PC-3 (cell line): ENCODE measurements at regions not wholly inside any gene's neighbourhood (a gene's known extent, or its start where the extent isn't known, plus 50 kb on each side); places are given as distances from the start of the nearest gene placed in this dataset.

Source experiments
- ATAC-seq: fragments of 200-7000 bp; cut with Tn5 transposase; 2 replicates; pipeline ENCODE4 v1.9.1; 2020; ENCODE audit warnings: mild to moderate bottlenecking, moderate library complexity
- BruUV-seq: library from RNA; stranded (reverse); fragments of 400-500 nt; replicated peaks from 2 replicates; lab custom pipeline; 2021; lab: Mats Ljungman, UMichigan
- CTCF ChIA-PET: fragments of 300-600 bp; sonication (Branson Sonifier 250); formaldehyde crosslinking; loops from one replicate; lab custom pipeline; 2022; ENCODE audit warnings: antibody characterized with exemption; lab: Charles Lee
- POLR2A ChIA-PET: fragments of 300-600 bp; sonication (Branson Sonifier 250); formaldehyde crosslinking; loops from one replicate; lab custom pipeline; 2022; ENCODE audit warnings: antibody characterized with exemption; ENCODE audit not compliant: unreplicated experiment; lab: Charles Lee
- DNase-seq: peaks from one replicate; pipeline ENCODE4 v3.0.0-alpha.2; 2015
- H2AFZ ChIP-seq: fragments of 300-600 bp; sonication (generic); 2 replicates; pipeline ENCODE4 v1.6.0; 2016; ENCODE audit warnings: antibody characterized with exemption, low read length
- H3F3A ChIP-seq: fragments of 300-600 bp; sonication (generic); one replicate; pipeline ENCODE4 v1.6.0; 2017; ENCODE audit warnings: antibody characterized with exemption, low read length, control low read depth, mild to moderate bottlenecking; ENCODE audit not compliant: unreplicated experiment
- H3K27ac ChIP-seq: fragments of 300-600 bp; sonication (generic); 2 replicates; pipeline ENCODE4 v1.5.1; 2016; ENCODE audit warnings: mild to moderate bottlenecking, low read length
- H3K27me3 ChIP-seq: fragments of 300-600 bp; sonication (generic); 2 replicates; pipeline ENCODE4 v1.6.1; 2016; ENCODE audit warnings: low read length, mixed read lengths
- H3K36me3 ChIP-seq: fragments of 300-600 bp; sonication (generic); 2 replicates; pipeline ENCODE4 v1.6.1; 2016; ENCODE audit warnings: low read depth, mixed run types, low read length, mixed read lengths
- H3K4me1 ChIP-seq: fragments of 300-600 bp; sonication (generic); 2 replicates; pipeline ENCODE4 v1.5.1; 2016; ENCODE audit warnings: low read length; ENCODE audit not compliant: insufficient read depth
- H3K4me2 ChIP-seq: fragments of 300-600 bp; sonication (generic); 2 replicates; pipeline ENCODE4 v1.6.0; 2016; ENCODE audit warnings: low read length
- H3K4me3 ChIP-seq: fragments of 300-600 bp; sonication (generic); 2 replicates; pipeline ENCODE4 v1.5.1; 2016; ENCODE audit warnings: mild to moderate bottlenecking, low read length, mixed read lengths
- H3K79me2 ChIP-seq: fragments of 300-600 bp; sonication (generic); 2 replicates; pipeline ENCODE4 v1.6.1; 2017; ENCODE audit warnings: low read length, mixed read lengths
- H3K9ac ChIP-seq: fragments of 300-600 bp; sonication (generic); 2 replicates; pipeline ENCODE4 v1.6.0; 2016; ENCODE audit warnings: mild to moderate bottlenecking, low read length
- H3K9me2 ChIP-seq: fragments of 300-600 bp; sonication (generic); replicated peaks from 2 replicates; pipeline ENCODE4 v1.6.1; 2016; ENCODE audit warnings: mixed run types, low read length, mixed read lengths
- H3K9me3 ChIP-seq: fragments of 300-600 bp; sonication (generic); 2 replicates; pipeline ENCODE4 v1.6.1; 2016; ENCODE audit warnings: low read length, mixed read lengths
- H4K20me1 ChIP-seq: fragments of 300-600 bp; sonication (generic); 2 replicates; pipeline ENCODE4 v1.6.1; 2016; ENCODE audit warnings: low read length, mixed read lengths
- CTCF ChIP-seq: fragments of 300-600 bp; sonication (generic); conservative IDR thresholded peaks from 2 replicates; pipeline ENCODE4 v1.5.1; 2017; ENCODE audit warnings: antibody characterized with exemption, low read depth, mild to moderate bottlenecking, low read length
- EZH2 ChIP-seq: fragments of 300-600 bp; sonication (generic); IDR thresholded peaks from one replicate; pipeline ENCODE4 v1.6.1; 2017; ENCODE audit warnings: antibody characterized with exemption, mild to moderate bottlenecking, low read length; ENCODE audit not compliant: unreplicated experiment
- EZH2phosphoT487 ChIP-seq: fragments of 300-600 bp; sonication (generic); IDR thresholded peaks from 2 replicates; pipeline ENCODE4 v1.6.1; 2018; ENCODE audit warnings: mild to moderate bottlenecking, antibody characterized with exemption, low read length, borderline replicate concordance
- intact Hi-C: fragments of 100-400 bp; cut with micrococcal nuclease; formaldehyde crosslinking; loops from 2 replicates; pipeline ENCODE4 v1.9.0; 2023

- Histone ChIP-seq H3K4me2 (no peak overlapping the region), H3K27ac (no peak overlapping the region), H4K20me1 (no peaks in the 10 kb centered on the region), H3K9me3 (no peaks in the 10 kb centered on the region), H3F3A (no peaks in the 10 kb centered on the region), H3K27me3 (no peaks in the 10 kb centered on the region), H3K79me2 (no peaks in the 10 kb centered on the region), H3K9ac (no peak overlapping the region), H3K4me3 (no peak overlapping the region), H2AFZ (no peak overlapping the region), H3K9me2 (no peaks in the 10 kb centered on the region), H3K36me3 (no peaks in the 10 kb centered on the region), H3K4me1 (no peaks in the 10 kb centered on the region)
- POLR2A ChIA-PET = no interaction called here
- ATAC-seq = no peak; the same call in 1 of the 2 replicates
- CTCF ChIA-PET = interaction anchor here (0.7 kb wide), 1 partner anchor 136 kb away, joined by 3 read pairs; no protein-coding TSS in a partner anchor
- BruUV-seq = no TSS peak
- DNase-seq = no peak
- intact Hi-C loops = loop anchor here (5.0 kb wide), 1 partner anchor 990 kb away; no protein-coding TSS in a partner anchor
- no peak for TF ChIP-seq EZH2phosphoT487
These were observed 119.3 kb downstream of the RASGEF1B start for GRCh38 chr4:81352446-81352835.

DNA sequence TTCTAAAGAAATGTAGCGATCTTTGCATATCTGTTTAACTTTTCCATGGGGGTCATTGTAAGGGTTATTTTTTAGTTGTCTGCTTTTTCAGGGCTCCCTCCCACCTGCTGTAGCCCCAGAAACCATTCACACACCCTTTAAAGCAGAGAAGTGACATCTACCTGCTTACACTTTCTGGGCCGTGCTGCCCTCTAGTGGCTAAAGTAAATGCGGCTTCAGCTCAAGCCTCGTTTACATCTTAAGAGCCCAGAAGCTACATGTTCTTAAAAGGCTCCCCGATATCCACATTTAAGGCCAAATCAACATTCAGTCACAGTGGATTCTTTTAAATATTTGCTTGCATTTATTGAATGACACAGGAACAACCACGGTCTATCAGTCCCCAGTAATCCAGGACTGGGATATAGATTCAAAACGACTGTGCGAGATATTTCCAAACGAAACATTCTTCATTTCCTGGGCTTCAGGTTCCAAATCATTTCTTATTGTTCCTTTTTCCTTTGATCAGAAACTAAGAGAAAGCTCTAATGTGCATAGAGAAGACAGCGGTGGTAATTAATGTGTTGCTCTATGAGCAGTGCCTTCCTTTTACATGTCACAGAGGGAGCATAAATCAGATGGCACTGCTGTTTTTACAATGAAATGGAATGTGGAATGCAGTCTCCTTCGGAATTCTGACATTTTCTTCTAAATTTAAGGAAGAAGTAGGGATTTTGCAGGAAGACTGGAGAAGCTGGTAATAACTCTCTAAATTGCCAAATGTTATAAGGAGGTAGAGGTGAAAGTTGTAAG is 119.9 kb downstream of the RASGEF1B start:
- intact Hi-C loops = loop anchor here (1.0 to 5.0 kb wide), 4 partner anchors 136 to 990 kb away; no protein-coding TSS in a partner anchor
- no TSS peak for BruUV-seq
- ChIA-PET POLR2A (no interaction called here), CTCF (interaction anchor here (0.5 to 1.4 kb wide), 7 partner anchors 18 to 986 kb away, joined by 3 to 7 read pairs (median 3); no protein-coding TSS in a partner anchor)
- H3K4me3 ChIP-seq = no peak overlapping the region
- H4K20me1 ChIP-seq = no peaks in the 10 kb centered on the region
- no peak overlapping the region for H3K27ac ChIP-seq
- H3F3A ChIP-seq = no peaks in the 10 kb centered on the region
- H3K4me2 ChIP-seq = no peak overlapping the region
- H2AFZ ChIP-seq = no peak overlapping the region
- DNase-seq = peak; percentile 75
- H3K79me2 ChIP-seq = no peaks in the 10 kb centered on the region
- no peaks in the 10 kb centered on the region for H3K4me1 ChIP-seq
- no peak overlapping the region for H3K9ac ChIP-seq
- H3K36me3 ChIP-seq = no peaks in the 10 kb centered on the region
- ATAC-seq = peak; percentile 83
- no peak for TF ChIP-seq EZH2
- peak; percentile 90 for TF ChIP-seq CTCF
- H3K9me3 ChIP-seq = no peaks in the 10 kb centered on the region
- H3K9me2 ChIP-seq = no peaks in the 10 kb centered on the region
- H3K27me3 ChIP-seq = no peaks in the 10 kb centered on the region

GRCh38 chr4:81350040-81350439 is 121.7 kb downstream of the RASGEF1B start:
- Histone ChIP-seq H3K79me2 (no peaks in the 10 kb centered on the region), H3K4me2 (no peak overlapping the region), H4K20me1 (no peaks in the 10 kb centered on the region), H2AFZ (no peak overlapping the region), H3K27ac (no peak overlapping the region), H3K9ac (no peak overlapping the region), H3F3A (no peaks in the 10 kb centered on the region), H3K27me3 (no peaks in the 10 kb centered on the region), H3K4me3 (no peak overlapping the region), H3K4me1 (no peaks in the 10 kb centered on the region), H3K9me2 (no peaks in the 10 kb centered on the region), H3K36me3 (no peaks in the 10 kb centered on the region), H3K9me3 (no peaks in the 10 kb centered on the region)
- no peak for TF ChIP-seq EZH2phosphoT487
- no peak for TF ChIP-seq CTCF
- no peak for TF ChIP-seq EZH2
- DNase-seq = no peak
- no TSS peak for BruUV-seq
- ChIA-PET POLR2A (no interaction called here), CTCF (no interaction called here)
- intact Hi-C loops = loop anchor here (5.0 kb wide), 1 partner anchor 988 kb away; no protein-coding TSS in a partner anchor
- ATAC-seq = no peak
